HEK293 (cell line): ENCODE measurements at regions not wholly inside any gene's neighbourhood (a gene's known extent, or its start where the extent isn't known, plus 50 kb on each side); places are given as distances from the start of the nearest gene placed in this dataset.

Experiments
- CTCF ChIA-PET: fragments of 350-600 bp; formaldehyde crosslinking; extraction: SDS; loops from one replicate; lab custom pipeline; 2021; ENCODE audit warnings: antibody characterized with exemption; lab: Yijun Ruan, JAX
- POLR2A ChIA-PET: fragments of 300-600 bp; formaldehyde crosslinking; extraction: SDS; loops from one replicate; lab custom pipeline; 2020; ENCODE audit warnings: antibody characterized with exemption, inconsistent platforms; lab: Yijun Ruan, JAX
- H3K27ac ChIP-seq: fragments of 200-500 bp; sonication (Bioruptor generic); 2 replicates; pipeline ENCODE4 v1.5.1; 2014; ENCODE audit warnings: low read depth, low read length, control low read depth, inconsistent platforms; ENCODE audit errors: extremely low read depth
- H3K36me3 ChIP-seq, 2 experiments: fragments of 200-500 bp in 1 of 2; sonication (Bioruptor generic) in 1 of 2; 1 replicate in 1 of 2; 2 replicates in 1 of 2; pipeline ENCODE4 v1.5.1; 2014 to 2017; ENCODE audit warnings: inconsistent platforms in 2 of 2, low read length in 2 of 2; ENCODE audit not compliant: control insufficient read depth in 2 of 2, insufficient read depth in 1 of 2
- H3K4me1 ChIP-seq: fragments of 200-500 bp; sonication (Bioruptor generic); 2 replicates; pipeline ENCODE4 v1.5.1; 2014; ENCODE audit warnings: mild to moderate bottlenecking, low read length, inconsistent platforms; ENCODE audit not compliant: control insufficient read depth, insufficient read depth
- H3K4me3 ChIP-seq: 2 replicates; pipeline ENCODE4 v1.5.1; 2011; ENCODE audit warnings: low read depth, mild to moderate bottlenecking, control low read depth, low read length, moderate library complexity
- H3K9me3 ChIP-seq: fragments of 200-500 bp; sonication (Bioruptor generic); 2 replicates; pipeline ENCODE4 v1.5.1; 2014; ENCODE audit warnings: low read depth, low read length, inconsistent platforms; ENCODE audit not compliant: control insufficient read depth, insufficient read depth
- EGR2 ChIP-seq: fragments of 450-650 bp; formaldehyde crosslinking; IDR thresholded peaks from 2 replicates; pipeline ENCODE4 v1.5.1; 2016; ENCODE audit warnings: low read depth, missing biosample characterization, missing genetic modification characterization
- GLIS1 ChIP-seq: fragments of 450-650 bp; formaldehyde crosslinking; IDR thresholded peaks from 2 replicates; pipeline ENCODE4 v1.5.1; 2016; ENCODE audit warnings: missing biosample characterization, missing genetic modification characterization
- KLF1 ChIP-seq: fragments of 450-650 bp; formaldehyde crosslinking; IDR thresholded peaks from 2 replicates; pipeline ENCODE4 v1.5.1; 2016; ENCODE audit warnings: missing biosample characterization, missing genetic modification characterization
- KLF10 ChIP-seq: fragments of 450-650 bp; IDR thresholded peaks from 2 replicates; pipeline ENCODE4 v1.5.1; 2018; ENCODE audit warnings: missing biosample characterization, mild to moderate bottlenecking, missing genetic modification characterization
- SETDB1 ChIP-seq: IDR thresholded peaks from one replicate; pipeline ENCODE4 v1.6.1; 2017; ENCODE audit warnings: mild to moderate bottlenecking, low read length, moderate library complexity, mixed read lengths; ENCODE audit not compliant: insufficient read length
- SP7 ChIP-seq: fragments of 450-650 bp; formaldehyde crosslinking; IDR thresholded peaks from 2 replicates; pipeline ENCODE4 v1.5.1; 2016; ENCODE audit warnings: missing biosample characterization, missing genetic modification characterization
- ZBTB17 ChIP-seq: fragments of 450-650 bp; formaldehyde crosslinking; IDR thresholded peaks from 2 replicates; pipeline ENCODE4 v1.5.1; 2016; ENCODE audit warnings: missing biosample characterization, missing genetic modification characterization
- ZBTB21 ChIP-seq: fragments of 450-650 bp; formaldehyde crosslinking; IDR thresholded peaks from 2 replicates; pipeline ENCODE4 v1.5.1; 2017; ENCODE audit warnings: missing biosample characterization, missing genetic modification characterization
- ZBTB7A ChIP-seq: fragments of 450-650 bp; formaldehyde crosslinking; IDR thresholded peaks from 2 replicates; pipeline ENCODE4 v1.5.1; 2016; ENCODE audit warnings: low read depth, missing biosample characterization, missing genetic modification characterization
- ZEB2 ChIP-seq: fragments of 450-650 bp; formaldehyde crosslinking; IDR thresholded peaks from 2 replicates; pipeline ENCODE4 v1.5.1; 2016; ENCODE audit warnings: missing biosample characterization, missing genetic modification characterization
- ZFP3 ChIP-seq: fragments of 450-650 bp; formaldehyde crosslinking; IDR thresholded peaks from 2 replicates; pipeline ENCODE4 v1.5.1; 2016; ENCODE audit warnings: low read depth, missing biosample characterization, missing genetic modification characterization
- ZNF133 ChIP-seq: fragments of 450-650 bp; formaldehyde crosslinking; IDR thresholded peaks from 2 replicates; pipeline ENCODE4 v1.5.1; 2016; ENCODE audit warnings: missing biosample characterization, missing genetic modification characterization
- ZNF169 ChIP-seq: fragments of 450-650 bp; formaldehyde crosslinking; IDR thresholded peaks from 2 replicates; pipeline ENCODE4 v1.5.1; 2016; ENCODE audit warnings: missing biosample characterization, missing genetic modification characterization
- ZNF175 ChIP-seq: fragments of 450-650 bp; formaldehyde crosslinking; IDR thresholded peaks from 2 replicates; pipeline ENCODE4 v1.5.1; 2016; ENCODE audit warnings: missing biosample characterization, missing genetic modification characterization
- ZNF473 ChIP-seq: fragments of 450-650 bp; formaldehyde crosslinking; IDR thresholded peaks from 2 replicates; pipeline ENCODE4 v1.5.1; 2017; ENCODE audit warnings: missing biosample characterization, missing genetic modification characterization
- ZNF521 ChIP-seq: fragments of 450-650 bp; formaldehyde crosslinking; IDR thresholded peaks from 2 replicates; pipeline ENCODE4 v1.5.1; 2017; ENCODE audit warnings: missing biosample characterization, mild to moderate bottlenecking, missing genetic modification characterization
- ZNF555 ChIP-seq: fragments of 450-650 bp; formaldehyde crosslinking; conservative IDR thresholded peaks from 2 replicates; pipeline ENCODE4 v1.5.1; 2017; ENCODE audit warnings: missing biosample characterization, mild to moderate bottlenecking, missing genetic modification characterization, inconsistent platforms
- ZNF623 ChIP-seq: fragments of 450-650 bp; formaldehyde crosslinking; IDR thresholded peaks from 2 replicates; pipeline ENCODE4 v1.5.1; 2016; ENCODE audit warnings: missing biosample characterization, missing genetic modification characterization
- ZNF624 ChIP-seq: fragments of 450-650 bp; formaldehyde crosslinking; IDR thresholded peaks from 2 replicates; pipeline ENCODE4 v1.5.1; 2017; ENCODE audit warnings: missing biosample characterization, missing genetic modification characterization
- ZNF645 ChIP-seq: fragments of 450-650 bp; formaldehyde crosslinking; IDR thresholded peaks from 2 replicates; pipeline ENCODE4; 2016; ENCODE audit warnings: missing biosample characterization, missing genetic modification characterization
- ZNF660 ChIP-seq: fragments of 450-650 bp; IDR thresholded peaks from 2 replicates; pipeline ENCODE4 v1.5.1; 2018; ENCODE audit warnings: missing biosample characterization, mild to moderate bottlenecking, missing genetic modification characterization
- ZNF670 ChIP-seq: fragments of 450-650 bp; formaldehyde crosslinking; IDR thresholded peaks from 2 replicates; pipeline ENCODE4 v1.5.1; 2016; ENCODE audit warnings: missing biosample characterization, missing genetic modification characterization, low read depth
- ZNF704 ChIP-seq: fragments of 450-650 bp; formaldehyde crosslinking; IDR thresholded peaks from 2 replicates; pipeline ENCODE4 v1.5.1; 2016; ENCODE audit warnings: missing biosample characterization, missing genetic modification characterization
- ZNF76 ChIP-seq: fragments of 450-650 bp; formaldehyde crosslinking; IDR thresholded peaks from 2 replicates; pipeline ENCODE4; 2016; ENCODE audit warnings: low read depth, missing biosample characterization, missing genetic modification characterization, borderline replicate concordance
- ZNF777 ChIP-seq: fragments of 450-650 bp; formaldehyde crosslinking; IDR thresholded peaks from 2 replicates; pipeline ENCODE4 v1.5.1; 2017; ENCODE audit warnings: missing biosample characterization, missing genetic modification characterization, borderline replicate concordance
- ZNF785 ChIP-seq: fragments of 450-650 bp; formaldehyde crosslinking; IDR thresholded peaks from 2 replicates; pipeline ENCODE4 v1.5.1; 2016; ENCODE audit warnings: missing biosample characterization, missing genetic modification characterization
- TF ChIP-seq, protein P1 (sequence below): fragments of 450-650 bp; formaldehyde crosslinking; IDR thresholded peaks from 2 replicates; pipeline ENCODE4 v1.5.1; 2017; ENCODE audit warnings: missing biosample characterization, missing genetic modification characterization
- TF ChIP-seq, protein P2 (sequence below): fragments of 450-650 bp; formaldehyde crosslinking; IDR thresholded peaks from 2 replicates; pipeline ENCODE4 v1.5.1; 2017; ENCODE audit warnings: missing biosample characterization, missing genetic modification characterization

- CTCF ChIA-PET, result no interaction called here
- TF ChIP-seq EGR2 (tag by site-specific recombination), result no peak
- no peak for TF ChIP-seq ZNF660 (tag by site-specific recombination)
- TF ChIP-seq ZNF473 (tag by site-specific recombination), result no peak
- TF ChIP-seq ZNF785 (tag by site-specific recombination), result no peak
- no peak for TF ChIP-seq SP7
- TF ChIP-seq, protein P1, sequence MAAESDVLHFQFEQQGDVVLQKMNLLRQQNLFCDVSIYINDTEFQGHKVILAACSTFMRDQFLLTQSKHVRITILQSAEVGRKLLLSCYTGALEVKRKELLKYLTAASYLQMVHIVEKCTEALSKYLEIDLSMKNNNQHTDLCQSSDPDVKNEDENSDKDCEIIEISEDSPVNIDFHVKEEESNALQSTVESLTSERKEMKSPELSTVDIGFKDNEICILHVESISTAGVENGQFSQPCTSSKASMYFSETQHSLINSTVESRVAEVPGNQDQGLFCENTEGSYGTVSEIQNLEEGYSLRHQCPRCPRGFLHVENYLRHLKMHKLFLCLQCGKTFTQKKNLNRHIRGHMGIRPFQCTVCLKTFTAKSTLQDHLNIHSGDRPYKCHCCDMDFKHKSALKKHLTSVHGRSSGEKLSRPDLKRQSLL (tag by site-specific recombination), result no peak
- TF ChIP-seq ZNF169, result no peak
- TF ChIP-seq GLIS1 (tag by site-specific recombination), result no peak
- no peak for TF ChIP-seq KLF1 (tag by site-specific recombination)
- TF ChIP-seq ZNF670 (tag by site-specific recombination), result no peak
- no peak for TF ChIP-seq ZNF645 (tag by site-specific recombination)
- no peak for TF ChIP-seq ZNF623 (tag by site-specific recombination)
- no peaks in the 10 kb centered on the region for H3K36me3 ChIP-seq
- no peak overlapping the region for H3K27ac ChIP-seq
- no peaks in the 10 kb centered on the region for H3K9me3 ChIP-seq
- POLR2A ChIA-PET, result no interaction called here
- H3K4me3 ChIP-seq, result no peak overlapping the region
- H3K4me1 ChIP-seq, result no peaks in the 10 kb centered on the region
Observed at GRCh38 chr4:25524663-25525062, 131.0 kb upstream of the SLC34A2 start.

GRCh38 chr4:25525896-25526295 is 129.8 kb upstream of the SLC34A2 start:
- Histone ChIP-seq H3K4me3 (no peak overlapping the region), H3K4me1 (no peaks in the 10 kb centered on the region), H3K9me3 (no peaks in the 10 kb centered on the region), H3K27ac (no peak overlapping the region), H3K36me3 (no peaks in the 10 kb centered on the region)
- no peak for TF ChIP-seq ZNF555
- TF ChIP-seq ZNF624, result no peak
- TF ChIP-seq, protein P2, sequence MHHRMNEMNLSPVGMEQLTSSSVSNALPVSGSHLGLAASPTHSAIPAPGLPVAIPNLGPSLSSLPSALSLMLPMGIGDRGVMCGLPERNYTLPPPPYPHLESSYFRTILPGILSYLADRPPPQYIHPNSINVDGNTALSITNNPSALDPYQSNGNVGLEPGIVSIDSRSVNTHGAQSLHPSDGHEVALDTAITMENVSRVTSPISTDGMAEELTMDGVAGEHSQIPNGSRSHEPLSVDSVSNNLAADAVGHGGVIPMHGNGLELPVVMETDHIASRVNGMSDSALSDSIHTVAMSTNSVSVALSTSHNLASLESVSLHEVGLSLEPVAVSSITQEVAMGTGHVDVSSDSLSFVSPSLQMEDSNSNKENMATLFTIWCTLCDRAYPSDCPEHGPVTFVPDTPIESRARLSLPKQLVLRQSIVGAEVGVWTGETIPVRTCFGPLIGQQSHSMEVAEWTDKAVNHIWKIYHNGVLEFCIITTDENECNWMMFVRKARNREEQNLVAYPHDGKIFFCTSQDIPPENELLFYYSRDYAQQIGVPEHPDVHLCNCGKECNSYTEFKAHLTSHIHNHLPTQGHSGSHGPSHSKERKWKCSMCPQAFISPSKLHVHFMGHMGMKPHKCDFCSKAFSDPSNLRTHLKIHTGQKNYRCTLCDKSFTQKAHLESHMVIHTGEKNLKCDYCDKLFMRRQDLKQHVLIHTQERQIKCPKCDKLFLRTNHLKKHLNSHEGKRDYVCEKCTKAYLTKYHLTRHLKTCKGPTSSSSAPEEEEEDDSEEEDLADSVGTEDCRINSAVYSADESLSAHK (tag by site-specific recombination), result no peak
- TF ChIP-seq ZNF76, result no peak
- no peak for TF ChIP-seq ZFP3 (tag by site-specific recombination)
- TF ChIP-seq KLF10 (tag by site-specific recombination), result no peak
- TF ChIP-seq SETDB1, result no peak
- TF ChIP-seq ZNF175 (tag by site-specific recombination), result no peak
- TF ChIP-seq ZNF133 (tag by site-specific recombination), result no peak
- no peak for TF ChIP-seq ZNF704 (tag by site-specific recombination)
- no peak for TF ChIP-seq ZEB2
- TF ChIP-seq ZBTB21, result no peak
- no peak for TF ChIP-seq ZNF777
- no peak for TF ChIP-seq ZNF521 (tag by site-specific recombination)
- TF ChIP-seq ZBTB7A, result no peak
- TF ChIP-seq ZBTB17 (tag by site-specific recombination), result no peak
- ChIA-PET CTCF (no interaction called here), POLR2A (no interaction called here)
